Hepatocyte (in vitro differentiated cells): ENCODE measurements at regions not wholly inside any gene's neighbourhood (a gene's known extent, or its start where the extent isn't known, plus 50 kb on each side); places are given as distances from the start of the nearest gene placed in this dataset.
A peak's percentile ranks its signal among the peaks of the same experiment; 100 is the strongest.

ENCODE experiments used
- DNase-seq: peaks from one replicate; pipeline ENCODE4 v3.0.0-alpha.2; 2016; ENCODE audit warnings: low spot score
- H2AFZ ChIP-seq: fragments of 200-600 bp; sonication (generic); 2 replicates; pipeline ENCODE4 v1.6.0; 2016; ENCODE audit warnings: antibody characterized with exemption, mild to moderate bottlenecking
- H3K27ac ChIP-seq: fragments of 200-600 bp; sonication (generic); 2 replicates; pipeline ENCODE4 v1.5.1; 2016; ENCODE audit warnings: mild to moderate bottlenecking
- H3K27me3 ChIP-seq: fragments of 200-600 bp; sonication (generic); 2 replicates; pipeline ENCODE4 v1.6.1; 2016
- H3K36me3 ChIP-seq: fragments of 200-600 bp; sonication (generic); replicated peaks from 2 replicates; pipeline ENCODE4 v1.5.1; 2016; ENCODE audit warnings: low read depth; ENCODE audit not compliant: insufficient read depth
- H3K4me1 ChIP-seq: fragments of 200-600 bp; sonication (generic); 2 replicates; pipeline ENCODE4 v1.5.1; 2016; ENCODE audit warnings: mild to moderate bottlenecking, moderate library complexity; ENCODE audit not compliant: insufficient read depth
- H3K4me2 ChIP-seq: fragments of 200-600 bp; sonication (generic); 2 replicates; pipeline ENCODE4 v1.6.0; 2016
- H3K4me3 ChIP-seq: fragments of 200-600 bp; sonication (generic); 2 replicates; pipeline ENCODE4 v1.5.1; 2016; ENCODE audit warnings: mild to moderate bottlenecking
- H3K79me2 ChIP-seq: fragments of 200-600 bp; sonication (generic); 2 replicates; pipeline ENCODE4 v1.6.0; 2017; ENCODE audit warnings: mild to moderate bottlenecking
- H3K9me2 ChIP-seq: fragments of 200-600 bp; sonication (generic); replicated peaks from 2 replicates; pipeline ENCODE4 v1.6.0; 2017; ENCODE audit warnings: mild to moderate bottlenecking; ENCODE audit not compliant: insufficient read depth
- H3K9me3 ChIP-seq: fragments of 200-600 bp; sonication (generic); 2 replicates; pipeline ENCODE4 v1.5.1; 2016; ENCODE audit warnings: low read depth, mild to moderate bottlenecking
- H4K20me1 ChIP-seq: fragments of 200-600 bp; sonication (generic); 2 replicates; pipeline ENCODE4 v1.6.0; 2016; ENCODE audit warnings: mild to moderate bottlenecking; ENCODE audit not compliant: insufficient read depth, poor library complexity, severe bottlenecking
- EZH2 ChIP-seq: fragments of 200-600 bp; sonication (generic); IDR thresholded peaks from 2 replicates; pipeline ENCODE4 v1.6.1; 2016; ENCODE audit warnings: antibody characterized with exemption, mild to moderate bottlenecking, borderline replicate concordance
- EZH2phosphoT487 ChIP-seq: fragments of 200-600 bp; sonication (generic); IDR thresholded peaks from one replicate; pipeline ENCODE4 v1.6.1; 2018; ENCODE audit warnings: antibody characterized with exemption, mild to moderate bottlenecking, low read depth, moderate library complexity; ENCODE audit not compliant: unreplicated experiment, severe bottlenecking
- WGBS: methylation state at CpG from one replicate; pipeline ENCODE4 v1.1.6; 2016; ENCODE audit warnings: low lambda C conversion rate; ENCODE audit errors: missing lambda C conversion rate; 5-methylcytosine and 5-hydroxymethylcytosine counted together
- TF ChIP-seq, protein P1 (sequence below): fragments of 200-600 bp; sonication (generic); IDR thresholded peaks from 2 replicates; pipeline ENCODE4 v1.5.1; 2016; ENCODE audit warnings: antibody characterized with exemption, mild to moderate bottlenecking; ENCODE audit not compliant: poor library complexity

- 57% methylated on average over 6 of the region's 6 CpGs for whole genome bisulfite sequencing
These were observed 212.8 kb upstream of the KBTBD8 start for GRCh38 chr3:66785191-66785909.

DNA sequence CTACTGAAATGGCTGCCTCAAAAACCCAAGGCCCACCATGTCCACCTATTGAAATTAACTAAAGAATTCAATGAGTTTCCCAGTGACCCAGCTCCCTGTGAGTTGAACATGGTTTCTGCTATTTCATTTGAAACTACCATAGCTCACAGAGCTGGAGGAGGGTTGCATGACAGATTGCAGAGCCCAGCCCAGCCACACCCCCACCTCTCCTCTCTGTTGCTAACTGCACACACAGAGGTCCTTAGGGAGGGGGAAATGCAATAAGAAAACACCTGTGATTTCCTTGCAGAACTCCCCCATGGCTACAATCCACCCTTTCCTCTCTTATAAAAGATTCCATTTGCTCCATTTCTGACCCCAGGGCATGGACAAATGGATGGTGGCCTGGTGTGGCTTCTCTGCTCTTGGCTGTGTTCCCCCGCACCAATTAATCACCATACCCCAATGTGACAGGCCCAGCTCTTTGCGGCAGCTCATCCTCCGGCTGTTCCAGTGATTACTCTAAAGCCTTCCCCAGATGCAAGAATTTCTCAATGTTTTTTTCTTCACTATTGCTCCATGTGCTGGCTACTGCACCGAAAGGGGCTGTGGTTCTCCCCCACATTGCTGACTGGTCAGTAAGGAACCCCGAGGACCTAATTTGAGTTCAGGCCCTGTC, 208.4 kb upstream of the KBTBD8 start:
- H3K9me2 ChIP-seq, result no peaks in the 10 kb centered on the region
- H4K20me1 ChIP-seq, result no peaks in the 10 kb centered on the region
- H3K4me2 ChIP-seq, result no peak overlapping the region
- H3K4me1 ChIP-seq, result no peaks in the 10 kb centered on the region
- H3K9me3 ChIP-seq, result no peaks in the 10 kb centered on the region
- no peaks in the 10 kb centered on the region for H3K36me3 ChIP-seq
- TF ChIP-seq EZH2phosphoT487 (no peak), EZH2 (no peak)
- TF ChIP-seq, protein P1, sequence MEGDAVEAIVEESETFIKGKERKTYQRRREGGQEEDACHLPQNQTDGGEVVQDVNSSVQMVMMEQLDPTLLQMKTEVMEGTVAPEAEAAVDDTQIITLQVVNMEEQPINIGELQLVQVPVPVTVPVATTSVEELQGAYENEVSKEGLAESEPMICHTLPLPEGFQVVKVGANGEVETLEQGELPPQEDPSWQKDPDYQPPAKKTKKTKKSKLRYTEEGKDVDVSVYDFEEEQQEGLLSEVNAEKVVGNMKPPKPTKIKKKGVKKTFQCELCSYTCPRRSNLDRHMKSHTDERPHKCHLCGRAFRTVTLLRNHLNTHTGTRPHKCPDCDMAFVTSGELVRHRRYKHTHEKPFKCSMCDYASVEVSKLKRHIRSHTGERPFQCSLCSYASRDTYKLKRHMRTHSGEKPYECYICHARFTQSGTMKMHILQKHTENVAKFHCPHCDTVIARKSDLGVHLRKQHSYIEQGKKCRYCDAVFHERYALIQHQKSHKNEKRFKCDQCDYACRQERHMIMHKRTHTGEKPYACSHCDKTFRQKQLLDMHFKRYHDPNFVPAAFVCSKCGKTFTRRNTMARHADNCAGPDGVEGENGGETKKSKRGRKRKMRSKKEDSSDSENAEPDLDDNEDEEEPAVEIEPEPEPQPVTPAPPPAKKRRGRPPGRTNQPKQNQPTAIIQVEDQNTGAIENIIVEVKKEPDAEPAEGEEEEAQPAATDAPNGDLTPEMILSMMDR, result no peak
- H3K79me2 ChIP-seq, result no peaks in the 10 kb centered on the region
- H2AFZ ChIP-seq, result no peak overlapping the region
- WGBS, result 75% methylated on average over 5 of the region's 5 CpGs
- no peaks in the 10 kb centered on the region for H3K27me3 ChIP-seq
- no peak for DNase-seq
- no peak overlapping the region for H3K27ac ChIP-seq
- no peak overlapping the region for H3K4me3 ChIP-seq

More at GRCh38 chr3:66785191-66785909, 212.8 kb upstream of the KBTBD8 start:
- H3K4me1 ChIP-seq, result no peaks in the 10 kb centered on the region
- no peak overlapping the region for H3K4me2 ChIP-seq
- no peaks in the 10 kb centered on the region for H4K20me1 ChIP-seq
- DNase-seq, result no peak
- no peak overlapping the region for H2AFZ ChIP-seq
- no peaks in the 10 kb centered on the region for H3K27me3 ChIP-seq
- H3K27ac ChIP-seq, result no peak overlapping the region
- no peak overlapping the region for H3K4me3 ChIP-seq
- no peaks in the 10 kb centered on the region for H3K79me2 ChIP-seq
- H3K36me3 ChIP-seq, result no peaks in the 10 kb centered on the region
- no peaks in the 10 kb centered on the region for H3K9me2 ChIP-seq
- TF ChIP-seq EZH2 (no peak), EZH2phosphoT487 (peak; percentile 53)
- H3K9me3 ChIP-seq, result no peaks in the 10 kb centered on the region

DNA sequence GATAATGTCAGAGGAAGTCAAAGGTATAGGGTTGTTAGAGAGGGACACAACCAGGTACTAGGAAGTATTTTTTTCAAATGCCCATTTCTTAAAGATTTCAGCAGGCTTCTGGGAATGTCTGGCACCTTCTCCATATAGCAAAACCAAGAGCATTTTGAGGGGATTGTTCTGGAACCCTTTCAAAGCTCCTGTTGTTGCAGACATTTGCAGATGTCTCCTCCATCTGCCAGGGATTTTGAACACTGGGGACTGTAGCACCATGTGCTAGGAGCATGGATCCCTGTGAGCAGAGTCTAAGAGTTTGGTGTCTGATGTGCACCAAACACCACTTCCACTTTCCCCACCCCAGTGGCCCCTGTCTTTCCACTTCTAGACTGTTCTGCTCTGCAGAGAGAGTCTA, 206.0 kb upstream of the KBTBD8 start:
- Histone ChIP-seq H3K4me3 (no peak overlapping the region), H3K36me3 (no peaks in the 10 kb centered on the region), H2AFZ (no peak overlapping the region), H3K27me3 (no peaks in the 10 kb centered on the region), H3K9me2 (no peaks in the 10 kb centered on the region), H3K9me3 (no peaks in the 10 kb centered on the region), H3K27ac (no peak overlapping the region), H3K4me2 (no peak overlapping the region), H3K4me1 (no peaks in the 10 kb centered on the region), H3K79me2 (no peaks in the 10 kb centered on the region), H4K20me1 (no peaks in the 10 kb centered on the region)
- DNase-seq, result no peak
- TF ChIP-seq EZH2, result no peak
- TF ChIP-seq EZH2phosphoT487, result no peak

DNA sequence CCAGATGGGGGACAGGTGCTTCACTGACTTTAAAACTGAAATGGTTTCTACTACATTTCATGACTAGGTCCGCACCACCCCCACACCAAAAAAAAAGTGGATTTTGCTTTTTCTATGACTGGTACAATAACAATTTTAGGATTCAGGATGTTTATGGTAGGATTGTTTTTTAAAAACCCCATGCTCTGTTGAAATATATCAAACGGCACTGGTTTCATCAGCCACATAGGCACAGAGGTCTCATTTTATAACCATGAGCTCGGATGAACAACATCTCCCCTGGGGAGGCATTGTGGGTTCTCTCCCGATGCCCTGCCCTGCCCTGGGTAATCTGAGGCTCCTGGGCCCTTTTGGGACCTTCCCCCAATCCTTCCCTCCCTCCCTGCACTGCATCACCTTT, 202.7 kb upstream of the KBTBD8 start:
- Histone ChIP-seq H3K79me2 (no peaks in the 10 kb centered on the region), H3K4me2 (no peak overlapping the region), H4K20me1 (no peaks in the 10 kb centered on the region), H3K27ac (no peak overlapping the region), H3K27me3 (no peaks in the 10 kb centered on the region), H3K36me3 (no peaks in the 10 kb centered on the region), H3K9me3 (no peaks in the 10 kb centered on the region), H3K9me2 (no peaks in the 10 kb centered on the region), H3K4me1 (no peaks in the 10 kb centered on the region), H2AFZ (no peak overlapping the region), H3K4me3 (no peak overlapping the region)
- TF ChIP-seq EZH2, result no peak
- no peak for TF ChIP-seq EZH2phosphoT487
- TF ChIP-seq, protein P1, result no peak
- WGBS, result 70% methylated on average over 4 of the region's 4 CpGs
- no peak for DNase-seq
